ENCODE measurements at regions not wholly inside any gene's neighbourhood (a gene's known extent, or its start where the extent isn't known, plus 50 kb on each side); places are given as distances from the start of the nearest gene placed in this dataset.

DNA sequence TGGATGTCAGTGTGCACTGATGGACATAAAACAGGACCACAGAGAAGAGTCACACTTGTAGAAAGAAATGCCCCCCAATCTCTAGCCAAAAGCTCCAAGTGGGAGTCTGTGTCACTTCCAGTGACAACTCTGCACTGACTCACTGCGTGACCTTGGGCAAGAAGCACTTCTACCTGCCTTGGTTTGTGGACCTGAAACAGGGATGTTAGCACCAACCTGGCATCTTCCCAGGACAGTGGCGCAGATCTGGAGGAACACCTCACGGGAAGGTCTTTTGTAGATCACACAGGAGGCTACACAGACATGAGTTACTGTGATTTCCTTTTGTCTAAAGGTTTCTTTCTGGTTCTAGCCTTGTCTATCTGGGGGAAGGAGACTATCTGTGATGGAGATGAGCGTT, 80.5 kb upstream of the DHRSX start:
- Histone ChIP-seq H3K4me3 (no peak overlapping the region), H3K4me1 (no peaks in the 10 kb centered on the region), H3K9me3 (no peaks in the 10 kb centered on the region), H3K27ac (no peak overlapping the region), H3K27me3 (peaks cover 13% of the 10 kb centered on the region), H3K36me3 (no peaks in the 10 kb centered on the region), H3K9ac (ENCODE audit: low read depth in 2 of 2, low read length in 2 of 2) (no peak overlapping the region)
- intact Hi-C loops (cut with DNase I), result no loop called here
- TF ChIP-seq, protein P1, sequence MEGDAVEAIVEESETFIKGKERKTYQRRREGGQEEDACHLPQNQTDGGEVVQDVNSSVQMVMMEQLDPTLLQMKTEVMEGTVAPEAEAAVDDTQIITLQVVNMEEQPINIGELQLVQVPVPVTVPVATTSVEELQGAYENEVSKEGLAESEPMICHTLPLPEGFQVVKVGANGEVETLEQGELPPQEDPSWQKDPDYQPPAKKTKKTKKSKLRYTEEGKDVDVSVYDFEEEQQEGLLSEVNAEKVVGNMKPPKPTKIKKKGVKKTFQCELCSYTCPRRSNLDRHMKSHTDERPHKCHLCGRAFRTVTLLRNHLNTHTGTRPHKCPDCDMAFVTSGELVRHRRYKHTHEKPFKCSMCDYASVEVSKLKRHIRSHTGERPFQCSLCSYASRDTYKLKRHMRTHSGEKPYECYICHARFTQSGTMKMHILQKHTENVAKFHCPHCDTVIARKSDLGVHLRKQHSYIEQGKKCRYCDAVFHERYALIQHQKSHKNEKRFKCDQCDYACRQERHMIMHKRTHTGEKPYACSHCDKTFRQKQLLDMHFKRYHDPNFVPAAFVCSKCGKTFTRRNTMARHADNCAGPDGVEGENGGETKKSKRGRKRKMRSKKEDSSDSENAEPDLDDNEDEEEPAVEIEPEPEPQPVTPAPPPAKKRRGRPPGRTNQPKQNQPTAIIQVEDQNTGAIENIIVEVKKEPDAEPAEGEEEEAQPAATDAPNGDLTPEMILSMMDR (IDR thresholded peaks at IDR 0.05), result no peak
- DNase-seq, result no peak

DNA sequence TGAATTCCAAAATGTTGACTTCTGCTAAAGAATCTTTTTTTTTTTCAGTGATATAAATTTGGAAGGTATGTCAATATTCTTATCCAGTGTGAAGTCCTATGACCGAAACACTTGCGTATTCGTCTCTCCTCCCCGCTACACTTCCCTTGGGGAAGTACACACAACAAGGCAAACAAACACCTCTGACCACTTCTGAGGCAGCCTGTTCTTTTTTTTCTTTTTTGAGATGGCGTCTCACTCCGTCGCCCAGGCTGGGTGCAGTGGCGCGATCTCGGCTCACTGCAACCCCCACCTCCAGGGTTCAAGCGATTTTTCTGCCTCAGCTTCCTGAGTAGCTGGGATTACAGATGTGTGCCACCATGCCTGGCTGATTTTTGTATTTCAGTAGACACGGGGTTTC, 78.1 kb upstream of the DHRSX start:
- Histone ChIP-seq H3K4me3 (no peak overlapping the region), H3K4me1 (no peaks in the 10 kb centered on the region), H3K9me3 (no peaks in the 10 kb centered on the region), H3K36me3 (no peaks in the 10 kb centered on the region), H3K27me3 (peaks cover 13% of the 10 kb centered on the region), H3K27ac (no peak overlapping the region), H3K9ac (ENCODE audit: low read depth in 2 of 2, low read length in 2 of 2) (no peak overlapping the region)
- DNase-seq, result no peak
- intact Hi-C loops (cut with DNase I), result no loop called here
- TF ChIP-seq, protein P1 (IDR thresholded peaks at IDR 0.05), result no peak

DNA sequence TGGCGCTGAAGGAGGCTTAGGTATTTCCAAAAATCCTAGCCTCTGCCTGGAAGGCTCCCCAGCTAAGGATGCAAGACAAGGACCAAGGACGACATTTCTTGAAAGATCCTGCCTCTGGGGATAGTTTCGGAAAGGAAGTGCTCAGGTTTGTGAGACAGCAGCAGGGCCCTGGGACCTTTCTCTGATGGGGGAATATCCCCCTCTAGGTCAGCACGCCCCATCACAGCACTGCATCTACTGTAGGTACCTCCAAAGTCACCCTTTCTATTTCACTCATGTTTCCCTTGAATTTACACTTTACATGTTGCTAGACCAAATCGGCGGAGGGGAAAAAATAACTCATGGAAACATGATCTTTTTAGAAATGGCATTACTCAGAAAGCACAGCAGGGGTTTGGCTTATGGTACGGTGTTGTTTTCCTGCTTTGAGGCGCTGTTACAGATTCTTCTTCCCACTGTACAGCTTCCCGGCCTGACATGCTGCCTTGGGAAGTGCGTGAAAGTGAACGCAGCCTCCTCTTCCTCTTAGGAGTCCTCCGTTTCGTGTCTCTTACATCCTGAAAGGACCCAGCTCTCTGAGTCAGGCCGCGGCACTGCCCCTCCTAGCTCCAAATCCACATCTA, 77.2 kb upstream of the DHRSX start:
- no peak overlapping the region for H3K27ac ChIP-seq
- no peak overlapping the region for H3K9ac ChIP-seq (ENCODE audit: low read depth in 2 of 2, low read length in 2 of 2)
- no peaks in the 10 kb centered on the region for H3K4me1 ChIP-seq
- intact Hi-C loops (cut with DNase I), result no loop called here
- H3K9me3 ChIP-seq, result no peaks in the 10 kb centered on the region
- TF ChIP-seq, protein P1 (IDR thresholded peaks at IDR 0.05), result no peak
- H3K4me3 ChIP-seq, result no peak overlapping the region
- no peaks in the 10 kb centered on the region for H3K36me3 ChIP-seq
- H3K27me3 ChIP-seq, result peaks cover 4% of the 10 kb centered on the region
- no peak for DNase-seq

DNA sequence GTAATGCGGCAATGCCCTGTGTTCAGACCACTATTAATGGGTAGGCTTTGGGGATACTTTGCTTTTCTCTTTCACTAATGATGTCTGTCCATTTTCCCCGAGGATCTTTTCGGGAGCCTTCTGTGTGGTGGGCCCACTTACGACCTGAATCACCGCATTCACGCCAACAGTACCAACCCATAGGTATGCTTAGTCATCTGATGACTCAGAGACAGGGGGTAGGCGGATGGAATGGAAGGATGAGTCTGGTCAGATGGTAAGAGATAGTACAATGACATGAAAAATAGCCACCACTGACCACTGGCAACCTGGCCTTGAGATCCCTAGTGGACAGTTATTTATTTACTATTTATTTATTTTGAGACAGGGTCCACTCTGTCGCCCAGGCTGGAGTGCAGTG, 76.0 kb upstream of the DHRSX start:
- DNase-seq, result no peak
- TF ChIP-seq, protein P1 (IDR thresholded peaks at IDR 0.05), result no peak
- H3K4me1 ChIP-seq, result no peaks in the 10 kb centered on the region
- no peaks in the 10 kb centered on the region for H3K27me3 ChIP-seq
- H3K4me3 ChIP-seq, result no peak overlapping the region
- H3K9me3 ChIP-seq, result no peaks in the 10 kb centered on the region
- no peak overlapping the region for H3K27ac ChIP-seq
- H3K9ac ChIP-seq (ENCODE audit: low read depth in 2 of 2, low read length in 2 of 2), result no peak overlapping the region
- H3K36me3 ChIP-seq, result no peaks in the 10 kb centered on the region
- intact Hi-C loops (cut with DNase I), result no loop called here

DNA sequence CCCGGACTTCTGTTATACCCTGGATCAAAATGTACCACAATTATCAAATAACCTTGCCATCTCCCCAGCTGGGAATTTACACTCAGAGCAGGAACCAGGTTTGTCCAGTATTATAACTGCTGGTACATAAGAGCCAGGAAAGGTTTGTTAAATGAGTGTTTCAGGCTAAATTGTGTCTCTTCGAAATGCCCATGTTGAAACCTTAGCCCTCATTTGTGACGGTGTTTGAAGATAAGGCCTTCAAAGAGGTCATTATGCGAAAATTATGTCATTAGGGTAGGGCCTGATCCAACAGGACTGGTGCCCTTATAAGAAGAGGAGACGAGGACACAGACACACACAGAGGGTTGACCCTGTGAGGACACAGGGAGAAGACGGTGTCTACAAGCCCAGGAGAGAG, 73.5 kb upstream of the DHRSX start:
- H3K27ac ChIP-seq, result no peak overlapping the region
- H3K27me3 ChIP-seq, result no peaks in the 10 kb centered on the region
- no peak for DNase-seq
- H3K36me3 ChIP-seq, result no peaks in the 10 kb centered on the region
- intact Hi-C loops (cut with DNase I), result no loop called here
- TF ChIP-seq, protein P1 (IDR thresholded peaks at IDR 0.05), result no peak
- H3K4me3 ChIP-seq, result no peak overlapping the region
- H3K4me1 ChIP-seq, result no peaks in the 10 kb centered on the region
- H3K9ac ChIP-seq (ENCODE audit: low read depth in 2 of 2, low read length in 2 of 2), result no peak overlapping the region
- no peaks in the 10 kb centered on the region for H3K9me3 ChIP-seq
